Iris pigment epithelial cell (primary cell): ENCODE measurements at regions not wholly inside any gene's neighbourhood (a gene's known extent, or its start where the extent isn't known, plus 50 kb on each side); places are given as distances from the start of the nearest gene placed in this dataset.

Experiments used
- DNase-seq: peaks from one replicate; pipeline ENCODE4 v3.0.0-alpha.2; 2011; ENCODE audit warnings: low read depth

GRCh38 chr2:66960161-66960560, 437.0 kb upstream of the ETAA1 start:
- DNase-seq = no peak

GRCh38 chr2:66962716-66963115, 434.4 kb upstream of the ETAA1 start:
- DNase-seq = no peak

GRCh38 chr2:66966631-66967030, 430.5 kb upstream of the ETAA1 start:
- peak; percentile 40 for DNase-seq

GRCh38 chr2:66968946-66969345, 428.2 kb upstream of the ETAA1 start:
- no peak for DNase-seq

- DNase-seq = no peak
These were observed 416.1 kb upstream of the ETAA1 start for GRCh38 chr2:66981074-66981473.

- DNase-seq = peak; percentile 32
These were observed 414.4 kb upstream of the ETAA1 start for GRCh38 chr2:66982766-66983165.

GRCh38 chr2:66984864-66985263, 412.3 kb upstream of the ETAA1 start:
- DNase-seq = peak; percentile 14

- DNase-seq = peak; percentile 8
These were observed 411.2 kb upstream of the ETAA1 start for GRCh38 chr2:66985906-66986305.

- no peak for DNase-seq
These were observed 409.4 kb upstream of the ETAA1 start for GRCh38 chr2:66987733-66988132.

GRCh38 chr2:66994654-66995053, 402.5 kb upstream of the ETAA1 start:
- DNase-seq = no peak

GRCh38 chr2:66995636-66996035, 401.5 kb upstream of the ETAA1 start:
- DNase-seq = no peak

GRCh38 chr2:67002618-67003371, 394.3 kb upstream of the ETAA1 start:
- DNase-seq = no peak

GRCh38 chr2:67006373-67006960, 390.7 kb upstream of the ETAA1 start:
- no peak for DNase-seq

GRCh38 chr2:67008155-67008554, 389.0 kb upstream of the ETAA1 start:
- DNase-seq = no peak

GRCh38 chr2:67012165-67012564, 385.0 kb upstream of the ETAA1 start:
- no peak for DNase-seq

GRCh38 chr2:67013821-67014220, 383.3 kb upstream of the ETAA1 start:
- peak; percentile 44 for DNase-seq

- no peak for DNase-seq
These were observed 381.5 kb upstream of the ETAA1 start for GRCh38 chr2:67015681-67016080.

GRCh38 chr2:67018301-67018700, 378.8 kb upstream of the ETAA1 start:
- DNase-seq = no peak

- peak; percentile 53 for DNase-seq
These were observed 365.1 kb upstream of the ETAA1 start for GRCh38 chr2:67032076-67032475.

GRCh38 chr2:67036444-67036843, 360.7 kb upstream of the ETAA1 start:
- DNase-seq = no peak

- no peak for DNase-seq
These were observed 359.5 kb upstream of the ETAA1 start for GRCh38 chr2:67037655-67038054.

- DNase-seq = no peak
These were observed 358.9 kb upstream of the ETAA1 start for GRCh38 chr2:67038195-67038594.

- DNase-seq = no peak
These were observed 358.1 kb upstream of the ETAA1 start for GRCh38 chr2:67039058-67039457.

- no peak for DNase-seq
These were observed 357.5 kb upstream of the ETAA1 start for GRCh38 chr2:67039517-67040103.
